Colonic mucosa (tissue), 4 donors: ENCODE measurements at regions not wholly inside any gene's neighbourhood (a gene's known extent, or its start where the extent isn't known, plus 50 kb on each side); places are given as distances from the start of the nearest gene placed in this dataset.
A peak's percentile ranks its signal among the peaks of the same experiment; 100 is the strongest.

Experiments
- DNase-seq: peaks from one replicate; pipeline ENCODE4 v3.0.0-alpha.2; 2020
- H3K27ac ChIP-seq: fragments of 200-600 bp; one replicate; pipeline ENCODE4 v1.8.0; 2021
- H3K27me3 ChIP-seq: fragments of 200-600 bp; one replicate; pipeline ENCODE4 v1.8.0; 2021
- H3K36me3 ChIP-seq: fragments of 200-600 bp; one replicate; pipeline ENCODE4 v1.8.0; 2021
- H3K4me1 ChIP-seq: fragments of 200-600 bp; one replicate; pipeline ENCODE4 v1.8.0; 2021; ENCODE audit warnings: mild to moderate bottlenecking
- H3K4me3 ChIP-seq: fragments of 200-600 bp; one replicate; pipeline ENCODE4 v1.8.0; 2021
- H3K9ac ChIP-seq, 2 donors: one replicate each; pipeline ENCODE4 v1.7.0; 2013; ENCODE audit warnings: control low read depth in 2 of 2, low read depth in 2 of 2, low read length in 2 of 2
- H3K9me3 ChIP-seq: fragments of 200-600 bp; one replicate; pipeline ENCODE4 v1.8.0; 2021
- intact Hi-C: fragments of 100-400 bp; cut with DNase I; formaldehyde crosslinking; loops from one replicate; pipeline ENCODE4 v1.14.1; 2022
- TF ChIP-seq, protein P1 (sequence below): fragments of 200-600 bp; IDR thresholded peaks from one replicate; pipeline ENCODE4 v1.8.0; 2022; ENCODE audit warnings: antibody characterized with exemption, mild to moderate bottlenecking
- donor health status: healthy.
- donor health status: DM: no; HTN: no; CAD: no.
- donor health status: DM: no; HTN: no; CAD: no.

DNA sequence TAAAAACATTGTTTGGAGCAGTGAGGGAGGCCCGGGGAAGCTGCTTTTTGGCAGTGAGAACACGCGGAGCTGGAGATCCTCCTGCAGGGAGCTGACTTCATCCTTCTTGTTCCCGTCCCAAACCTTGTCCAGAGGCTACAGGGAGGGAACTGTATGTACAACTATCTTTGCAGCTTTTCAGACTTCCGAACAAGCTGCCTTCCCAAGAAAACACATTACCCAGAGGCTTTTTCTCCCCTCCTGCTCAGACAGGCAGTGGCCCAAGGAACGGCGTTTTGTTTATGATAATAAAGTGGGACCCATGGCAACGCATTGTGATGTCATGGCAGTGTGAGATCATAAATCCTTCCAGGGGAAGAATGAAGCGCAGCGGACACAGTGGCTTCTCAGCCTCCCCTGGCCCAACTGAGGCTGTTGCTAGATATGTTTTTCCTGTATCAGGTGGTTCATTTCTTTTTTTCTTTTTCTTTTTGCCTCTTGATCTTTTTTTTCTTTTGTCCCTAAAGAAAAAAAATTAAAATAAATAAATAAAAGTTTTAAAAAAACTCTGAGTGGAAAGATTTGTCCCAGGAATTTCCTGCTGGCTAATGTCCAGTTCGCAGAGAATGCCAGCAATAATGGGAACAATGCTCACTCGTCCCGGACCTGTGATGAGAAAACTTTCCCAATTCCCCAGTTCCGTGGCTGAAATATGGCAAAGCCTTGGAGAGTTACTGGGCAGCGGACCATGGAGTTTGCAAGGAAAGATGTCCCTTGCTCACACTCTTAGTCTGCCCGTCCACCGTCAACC, 103.4 kb upstream of the MAP1LC3B2 start:
- H3K36me3 ChIP-seq = no peaks in the 10 kb centered on the region
- TF ChIP-seq, protein P1, sequence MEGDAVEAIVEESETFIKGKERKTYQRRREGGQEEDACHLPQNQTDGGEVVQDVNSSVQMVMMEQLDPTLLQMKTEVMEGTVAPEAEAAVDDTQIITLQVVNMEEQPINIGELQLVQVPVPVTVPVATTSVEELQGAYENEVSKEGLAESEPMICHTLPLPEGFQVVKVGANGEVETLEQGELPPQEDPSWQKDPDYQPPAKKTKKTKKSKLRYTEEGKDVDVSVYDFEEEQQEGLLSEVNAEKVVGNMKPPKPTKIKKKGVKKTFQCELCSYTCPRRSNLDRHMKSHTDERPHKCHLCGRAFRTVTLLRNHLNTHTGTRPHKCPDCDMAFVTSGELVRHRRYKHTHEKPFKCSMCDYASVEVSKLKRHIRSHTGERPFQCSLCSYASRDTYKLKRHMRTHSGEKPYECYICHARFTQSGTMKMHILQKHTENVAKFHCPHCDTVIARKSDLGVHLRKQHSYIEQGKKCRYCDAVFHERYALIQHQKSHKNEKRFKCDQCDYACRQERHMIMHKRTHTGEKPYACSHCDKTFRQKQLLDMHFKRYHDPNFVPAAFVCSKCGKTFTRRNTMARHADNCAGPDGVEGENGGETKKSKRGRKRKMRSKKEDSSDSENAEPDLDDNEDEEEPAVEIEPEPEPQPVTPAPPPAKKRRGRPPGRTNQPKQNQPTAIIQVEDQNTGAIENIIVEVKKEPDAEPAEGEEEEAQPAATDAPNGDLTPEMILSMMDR = no peak
- no peak overlapping the region for H3K4me3 ChIP-seq
- H3K27ac ChIP-seq = peak overlapping the region; percentile 46
- H3K9me3 ChIP-seq = no peaks in the 10 kb centered on the region
- peak; percentile 81 for DNase-seq
- peaks cover 13% of the 10 kb centered on the region for H3K4me1 ChIP-seq
- peak overlapping the region; percentile 4 to 64 for H3K9ac ChIP-seq
- intact Hi-C loops = no loop called here
- H3K27me3 ChIP-seq = no peaks in the 10 kb centered on the region

DNA sequence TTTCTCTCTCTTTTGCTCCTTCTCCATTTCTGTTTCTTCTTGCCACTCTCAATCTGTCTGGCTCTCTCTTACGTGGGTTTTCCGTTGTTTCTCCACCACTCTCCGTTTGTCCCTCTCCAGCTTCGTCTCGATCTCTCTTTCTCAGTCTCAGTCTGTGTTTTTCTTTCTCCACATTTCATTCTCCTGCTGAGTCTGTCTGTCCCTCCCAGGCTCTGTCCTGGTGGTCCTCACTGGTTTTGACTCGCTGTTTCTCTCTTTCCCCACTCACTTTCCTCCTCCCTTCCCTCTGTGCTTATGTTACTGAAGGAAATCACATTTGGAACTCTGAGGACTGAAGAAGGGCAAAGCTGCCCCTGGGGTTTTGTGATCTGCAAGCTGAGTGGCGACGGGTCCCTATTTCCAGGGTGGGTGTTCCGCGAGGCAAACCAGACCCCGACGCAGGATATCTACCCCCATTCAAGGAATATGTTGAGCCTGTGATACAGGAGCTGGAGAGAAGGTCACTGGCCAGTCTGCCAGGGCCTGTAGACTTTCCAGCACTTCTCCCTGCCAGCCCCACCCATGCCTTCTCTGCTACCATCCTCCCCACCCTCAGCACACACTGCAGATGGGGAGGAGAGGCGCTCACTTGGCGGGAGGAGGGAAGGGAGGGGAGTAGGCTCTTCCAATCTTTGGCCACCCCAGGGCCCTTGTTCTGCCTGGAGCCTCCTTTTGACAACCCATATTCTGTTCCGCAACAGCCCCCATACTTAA, 102.7 kb upstream of the MAP1LC3B2 start:
- no peaks in the 10 kb centered on the region for H3K27me3 ChIP-seq
- peaks cover 13% of the 10 kb centered on the region for H3K4me1 ChIP-seq
- DNase-seq = peak; percentile 56
- TF ChIP-seq, protein P1 = no peak
- intact Hi-C loops = no loop called here
- no peaks in the 10 kb centered on the region for H3K36me3 ChIP-seq
- no peak overlapping the region for H3K4me3 ChIP-seq
- peak overlapping the region; percentile 4 to 29 for H3K9ac ChIP-seq
- no peaks in the 10 kb centered on the region for H3K9me3 ChIP-seq
- H3K27ac ChIP-seq = peak overlapping the region; percentile 18

DNA sequence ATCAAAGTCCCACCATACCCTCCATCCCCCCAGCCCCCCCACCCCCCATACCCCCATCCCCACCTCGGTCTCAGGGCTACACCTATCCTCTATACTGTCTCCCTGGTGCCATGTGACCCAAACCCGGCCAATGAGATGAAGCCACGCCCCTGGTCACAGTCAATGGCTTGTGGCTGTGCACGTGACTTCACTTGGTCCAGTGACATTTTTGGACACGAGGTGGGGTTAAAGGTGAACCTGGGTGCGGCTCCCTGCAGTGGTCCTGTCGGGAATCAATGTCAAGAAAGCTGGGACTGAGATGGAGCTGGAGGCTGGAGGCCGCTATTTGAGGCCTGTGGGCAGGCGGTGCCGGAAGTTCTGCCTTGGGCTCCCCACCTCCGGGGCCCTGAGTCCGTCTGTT, 100.7 kb upstream of the MAP1LC3B2 start:
- no peak overlapping the region for H3K4me3 ChIP-seq
- DNase-seq = no peak
- no peaks in the 10 kb centered on the region for H3K36me3 ChIP-seq
- H3K9me3 ChIP-seq = no peaks in the 10 kb centered on the region
- peaks cover 13% of the 10 kb centered on the region for H3K4me1 ChIP-seq
- no peaks in the 10 kb centered on the region for H3K27me3 ChIP-seq
- H3K27ac ChIP-seq = no peak overlapping the region
- no peak overlapping the region for H3K9ac ChIP-seq
- intact Hi-C loops = no loop called here
- TF ChIP-seq, protein P1 = no peak

DNA sequence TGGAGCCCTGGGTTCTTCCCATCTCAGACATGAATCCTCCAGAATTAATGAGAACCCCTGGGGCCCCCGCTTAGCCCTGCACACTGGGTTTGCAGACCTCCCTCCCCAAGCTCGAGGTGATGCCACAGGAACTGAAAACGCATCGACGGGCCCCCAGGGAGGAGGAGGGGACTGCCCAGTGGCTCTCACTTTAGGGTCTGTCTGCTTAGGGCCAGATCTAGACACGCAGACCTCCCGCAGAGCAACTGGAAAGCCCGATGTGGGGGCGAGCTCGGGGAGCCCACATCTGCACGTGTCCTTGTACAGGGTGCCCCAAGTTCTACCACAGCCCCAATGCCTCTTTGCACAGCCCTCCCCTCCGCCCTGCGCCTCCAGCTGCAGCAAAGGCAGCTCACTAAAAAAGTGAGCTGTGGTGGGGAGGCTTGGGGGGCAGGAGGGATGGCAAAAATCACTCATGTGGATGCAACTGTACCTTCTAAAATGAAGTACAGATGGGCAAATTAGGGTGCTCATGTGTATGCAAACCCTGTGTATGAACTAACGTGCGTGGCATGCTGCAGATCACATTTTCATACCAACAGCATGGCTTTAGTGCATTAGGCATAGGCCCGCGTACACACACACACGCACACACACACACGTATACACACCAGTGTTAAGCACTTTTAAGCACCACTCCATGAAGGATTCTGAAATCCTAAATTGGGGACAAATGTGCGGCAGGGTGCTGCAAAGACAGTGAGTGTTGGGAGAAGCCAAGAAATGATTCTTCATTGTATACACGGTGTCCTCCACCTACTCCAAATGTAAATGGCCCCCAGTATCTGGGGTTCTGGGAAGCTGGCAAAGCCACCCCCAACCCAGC, 99.9 kb upstream of the MAP1LC3B2 start:
- H3K27me3 ChIP-seq = no peaks in the 10 kb centered on the region
- DNase-seq = no peak
- H3K4me1 ChIP-seq = peaks cover 13% of the 10 kb centered on the region
- H3K9me3 ChIP-seq = no peaks in the 10 kb centered on the region
- TF ChIP-seq, protein P1 = no peak
- no peak overlapping the region for H3K9ac ChIP-seq
- H3K36me3 ChIP-seq = no peaks in the 10 kb centered on the region
- H3K27ac ChIP-seq = no peak overlapping the region
- H3K4me3 ChIP-seq = no peak overlapping the region
- intact Hi-C loops = no loop called here
